PC-9 (cell line): ENCODE measurements at regions not wholly inside any gene's neighbourhood (a gene's known extent, or its start where the extent isn't known, plus 50 kb on each side); places are given as distances from the start of the nearest gene placed in this dataset.

Experiments
- EZH2 ChIP-seq: fragments of 200-600 bp; sonication (generic); IDR thresholded peaks from 2 replicates; pipeline ENCODE4 v1.8.0; 2017; ENCODE audit warnings: antibody characterized with exemption, low read depth
- TF ChIP-seq, protein P1 (sequence below): fragments of 200-600 bp; sonication (generic); conservative IDR thresholded peaks from 2 replicates; pipeline ENCODE4 v1.6.1; 2017; ENCODE audit warnings: mixed run types, antibody characterized with exemption, mild to moderate bottlenecking, moderate library complexity

DNA sequence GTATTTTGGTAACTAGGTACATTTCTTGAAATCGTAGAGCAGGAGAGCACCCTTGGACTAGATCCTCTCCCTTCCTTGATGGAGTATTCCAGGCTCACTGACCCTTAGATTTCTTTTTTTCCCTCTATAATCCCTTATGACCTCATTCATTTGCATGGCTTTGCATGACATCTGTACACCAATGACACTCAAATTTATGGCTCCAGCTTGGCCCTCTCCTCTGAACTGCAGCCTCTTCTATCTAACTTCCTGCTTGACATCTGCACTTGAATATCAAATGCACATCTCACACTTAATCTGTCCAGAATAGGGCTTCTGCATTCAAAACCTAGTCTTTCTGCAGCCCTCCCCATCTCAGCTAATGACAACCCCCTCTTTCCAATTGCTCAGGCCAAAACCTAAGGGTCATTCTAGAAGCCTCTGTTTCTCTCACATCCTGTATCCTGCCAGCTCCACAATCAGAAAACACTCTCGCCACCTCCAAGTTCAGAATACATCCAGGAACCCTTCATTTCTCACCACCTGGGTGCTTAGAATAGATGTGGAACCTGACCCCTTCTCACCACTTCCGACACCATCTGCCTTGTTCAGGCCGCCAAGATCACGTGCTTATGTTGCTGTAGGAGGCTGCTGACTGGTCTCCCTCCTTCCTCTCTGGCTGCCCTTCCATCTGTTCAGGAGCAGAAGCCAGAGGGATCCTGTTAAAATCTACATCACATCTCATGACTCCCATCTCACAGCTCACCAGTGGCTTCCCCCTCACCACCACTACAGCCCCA lies 138.9 kb upstream of the MTNR1B start:
- TF ChIP-seq, protein P1, sequence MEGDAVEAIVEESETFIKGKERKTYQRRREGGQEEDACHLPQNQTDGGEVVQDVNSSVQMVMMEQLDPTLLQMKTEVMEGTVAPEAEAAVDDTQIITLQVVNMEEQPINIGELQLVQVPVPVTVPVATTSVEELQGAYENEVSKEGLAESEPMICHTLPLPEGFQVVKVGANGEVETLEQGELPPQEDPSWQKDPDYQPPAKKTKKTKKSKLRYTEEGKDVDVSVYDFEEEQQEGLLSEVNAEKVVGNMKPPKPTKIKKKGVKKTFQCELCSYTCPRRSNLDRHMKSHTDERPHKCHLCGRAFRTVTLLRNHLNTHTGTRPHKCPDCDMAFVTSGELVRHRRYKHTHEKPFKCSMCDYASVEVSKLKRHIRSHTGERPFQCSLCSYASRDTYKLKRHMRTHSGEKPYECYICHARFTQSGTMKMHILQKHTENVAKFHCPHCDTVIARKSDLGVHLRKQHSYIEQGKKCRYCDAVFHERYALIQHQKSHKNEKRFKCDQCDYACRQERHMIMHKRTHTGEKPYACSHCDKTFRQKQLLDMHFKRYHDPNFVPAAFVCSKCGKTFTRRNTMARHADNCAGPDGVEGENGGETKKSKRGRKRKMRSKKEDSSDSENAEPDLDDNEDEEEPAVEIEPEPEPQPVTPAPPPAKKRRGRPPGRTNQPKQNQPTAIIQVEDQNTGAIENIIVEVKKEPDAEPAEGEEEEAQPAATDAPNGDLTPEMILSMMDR, result no peak
- no peak for TF ChIP-seq EZH2
